ENCODE measurements at regions not wholly inside any gene's neighbourhood (a gene's known extent, or its start where the extent isn't known, plus 50 kb on each side); places are given as distances from the start of the nearest gene placed in this dataset.

GRCh38 chrX:4185086-4185485, 471.6 kb upstream of the PRKX start:
- FAIRE-seq (no peak), DNase-seq (ENCODE audit: insufficient read length, low spot score) (no peak)

GRCh38 chrX:4182408-4182806, 469.0 kb upstream of the PRKX start:
- no peak for DNase-seq (ENCODE audit: insufficient read length, low spot score)
- no peak for FAIRE-seq

GRCh38 chrX:4181782-4182407, 468.4 kb upstream of the PRKX start:
- no peak for FAIRE-seq
- DNase-seq (ENCODE audit: insufficient read length, low spot score), result no peak

- FAIRE-seq (no peak), DNase-seq (ENCODE audit: insufficient read length, low spot score) (no peak)
Measured at GRCh38 chrX:4179031-4179430, 465.6 kb upstream of the PRKX start.

- FAIRE-seq, result no peak
- no peak for DNase-seq (ENCODE audit: insufficient read length, low spot score)
Measured at GRCh38 chrX:4175221-4175620, 461.8 kb upstream of the PRKX start.

GRCh38 chrX:4173743-4174142, 460.3 kb upstream of the PRKX start:
- no peak for DNase-seq (ENCODE audit: insufficient read length, low spot score)
- FAIRE-seq, result no peak

- DNase-seq (ENCODE audit: insufficient read length, low spot score) (no peak), FAIRE-seq (no peak)
Measured at GRCh38 chrX:4151798-4152197, 438.3 kb upstream of the PRKX start.

GRCh38 chrX:4150259-4150658, 436.8 kb upstream of the PRKX start:
- FAIRE-seq (no peak), DNase-seq (ENCODE audit: insufficient read length, low spot score) (no peak)

GRCh38 chrX:4129626-4130025, 416.2 kb upstream of the PRKX start:
- DNase-seq (ENCODE audit: insufficient read length, low spot score) (no peak), FAIRE-seq (no peak)

GRCh38 chrX:4118666-4119530, 405.4 kb upstream of the PRKX start:
- DNase-seq (ENCODE audit: insufficient read length, low spot score) (no peak), FAIRE-seq (no peak)

GRCh38 chrX:4110964-4111363, 397.5 kb upstream of the PRKX start:
- DNase-seq (ENCODE audit: insufficient read length, low spot score), result no peak
- no peak for FAIRE-seq

- FAIRE-seq, result no peak
- no peak for DNase-seq (ENCODE audit: insufficient read length, low spot score)
Measured at GRCh38 chrX:4094926-4095325, 381.5 kb upstream of the PRKX start.

- DNase-seq (ENCODE audit: insufficient read length, low spot score) (no peak), FAIRE-seq (no peak)
Measured at GRCh38 chrX:4091046-4091760, 377.8 kb upstream of the PRKX start.

- no peak for DNase-seq (ENCODE audit: insufficient read length, low spot score)
- FAIRE-seq, result no peak
Measured at GRCh38 chrX:4059893-4060292, 346.4 kb upstream of the PRKX start.

- FAIRE-seq (no peak), DNase-seq (ENCODE audit: insufficient read length, low spot score) (no peak)
Measured at GRCh38 chrX:4043951-4044350, 330.5 kb upstream of the PRKX start.

GRCh38 chrX:4035874-4036273, 322.4 kb upstream of the PRKX start:
- DNase-seq (ENCODE audit: insufficient read length, low spot score) (no peak), FAIRE-seq (no peak)

GRCh38 chrX:4028151-4028550, 314.7 kb upstream of the PRKX start:
- DNase-seq (ENCODE audit: insufficient read length, low spot score) (no peak), FAIRE-seq (no peak)

GRCh38 chrX:4005281-4005680, 291.8 kb upstream of the PRKX start:
- DNase-seq (ENCODE audit: insufficient read length, low spot score) (no peak), FAIRE-seq (no peak)

GRCh38 chrX:4004822-4005221, 291.4 kb upstream of the PRKX start:
- no peak for FAIRE-seq
- no peak for DNase-seq (ENCODE audit: insufficient read length, low spot score)

GRCh38 chrX:3994315-3994714, 280.9 kb upstream of the PRKX start:
- DNase-seq (ENCODE audit: insufficient read length, low spot score), result no peak
- FAIRE-seq, result no peak

GRCh38 chrX:3990569-3990968, 277.1 kb upstream of the PRKX start:
- FAIRE-seq, result no peak
- DNase-seq (ENCODE audit: insufficient read length, low spot score), result no peak
